ENCODE measurements at regions not wholly inside any gene's neighbourhood (a gene's known extent, or its start where the extent isn't known, plus 50 kb on each side); places are given as distances from the start of the nearest gene placed in this dataset.
"Not testable (repeated sequence)": the region's sequence is repeated elsewhere in the genome, so short reads cannot be mapped to it uniquely, and the experiment has no call there.

- intact Hi-C loops (cut with micrococcal nuclease): no loop called here
- Mint-ChIP-seq H3K4me1 (ENCODE audit: low read depth) (no peaks in the 10 kb centered on the region), H3K9me3 (no peaks in the 10 kb centered on the region), H3K27ac (no peak overlapping the region), H3K4me3 (no peak overlapping the region), H3K36me3 (ENCODE audit: low read depth) (no peaks in the 10 kb centered on the region), H3K27me3 (ENCODE audit: low read depth) (no peaks in the 10 kb centered on the region)
- no peak for DNase-seq
- CTCF ChIA-PET: no interaction called here
Observed at GRCh38 chr2:106284255-106284654, 90.2 kb upstream of the UXS1 start.

- H3K27ac Mint-ChIP-seq; H3K9me3 Mint-ChIP-seq; intact Hi-C loops (cut with micrococcal nuclease); DNase-seq; H3K36me3 Mint-ChIP-seq (ENCODE audit: low read depth); H3K27me3 Mint-ChIP-seq (ENCODE audit: low read depth); H3K4me1 Mint-ChIP-seq (ENCODE audit: low read depth); H3K4me3 Mint-ChIP-seq: not testable (repeated sequence)
- CTCF ChIA-PET: interaction anchor here (0.7 kb wide), 1 partner anchor 59 kb away, joined by 3 read pairs; no protein-coding TSS in a partner anchor
Observed at GRCh38 chr2:106283228-106284152, 89.4 kb upstream of the UXS1 start.

- Mint-ChIP-seq H3K4me1 (ENCODE audit: low read depth) (no peaks in the 10 kb centered on the region), H3K27me3 (ENCODE audit: low read depth) (no peaks in the 10 kb centered on the region), H3K9me3 (no peaks in the 10 kb centered on the region), H3K27ac (no peak overlapping the region), H3K4me3 (no peak overlapping the region), H3K36me3 (ENCODE audit: low read depth) (no peaks in the 10 kb centered on the region)
- intact Hi-C loops (cut with micrococcal nuclease): no loop called here
- CTCF ChIA-PET: interaction anchor here (0.7 kb wide), 1 partner anchor 60 kb away, joined by 3 read pairs; no protein-coding TSS in a partner anchor
- no peak for DNase-seq
Observed at GRCh38 chr2:106282462-106283170, 88.5 kb upstream of the UXS1 start.

- H3K9me3 Mint-ChIP-seq; DNase-seq; H3K27me3 Mint-ChIP-seq (ENCODE audit: low read depth); H3K4me1 Mint-ChIP-seq (ENCODE audit: low read depth); CTCF ChIA-PET; H3K36me3 Mint-ChIP-seq (ENCODE audit: low read depth); H3K4me3 Mint-ChIP-seq; intact Hi-C loops (cut with micrococcal nuclease); H3K27ac Mint-ChIP-seq: not testable (repeated sequence)
Observed at GRCh38 chr2:106281907-106282430, 87.9 kb upstream of the UXS1 start.

GRCh38 chr2:106280722-106281446 lies 86.8 kb upstream of the UXS1 start:
- H3K4me3 Mint-ChIP-seq: no peak overlapping the region
- CTCF ChIA-PET: no interaction called here
- H3K4me1 Mint-ChIP-seq (ENCODE audit: low read depth): no peaks in the 10 kb centered on the region
- no peaks in the 10 kb centered on the region for H3K9me3 Mint-ChIP-seq
- no peaks in the 10 kb centered on the region for H3K36me3 Mint-ChIP-seq (ENCODE audit: low read depth)
- DNase-seq: no peak
- H3K27ac Mint-ChIP-seq: no peak overlapping the region
- H3K27me3 Mint-ChIP-seq (ENCODE audit: low read depth): no peaks in the 10 kb centered on the region
- intact Hi-C loops (cut with micrococcal nuclease): no loop called here

- H3K9me3 Mint-ChIP-seq: no peaks in the 10 kb centered on the region
- no peak overlapping the region for H3K4me3 Mint-ChIP-seq
- no peaks in the 10 kb centered on the region for H3K4me1 Mint-ChIP-seq (ENCODE audit: low read depth)
- intact Hi-C loops (cut with micrococcal nuclease): no loop called here
- H3K36me3 Mint-ChIP-seq (ENCODE audit: low read depth): no peaks in the 10 kb centered on the region
- no peaks in the 10 kb centered on the region for H3K27me3 Mint-ChIP-seq (ENCODE audit: low read depth)
- CTCF ChIA-PET: no interaction called here
- DNase-seq: no peak
- no peak overlapping the region for H3K27ac Mint-ChIP-seq
Observed at GRCh38 chr2:106280224-106280623, 86.1 kb upstream of the UXS1 start.

GRCh38 chr2:106278112-106278876 lies 84.2 kb upstream of the UXS1 start:
- Mint-ChIP-seq H3K4me3 (no peak overlapping the region), H3K4me1 (ENCODE audit: low read depth) (no peaks in the 10 kb centered on the region), H3K27me3 (ENCODE audit: low read depth) (no peaks in the 10 kb centered on the region), H3K27ac (no peak overlapping the region), H3K36me3 (ENCODE audit: low read depth) (no peaks in the 10 kb centered on the region), H3K9me3 (no peaks in the 10 kb centered on the region)
- intact Hi-C loops (cut with micrococcal nuclease): no loop called here
- CTCF ChIA-PET: no interaction called here
- no peak for DNase-seq

GRCh38 chr2:106277426-106277825 lies 83.3 kb upstream of the UXS1 start:
- Mint-ChIP-seq H3K27me3 (ENCODE audit: low read depth) (no peaks in the 10 kb centered on the region), H3K4me3 (no peak overlapping the region), H3K4me1 (ENCODE audit: low read depth) (no peaks in the 10 kb centered on the region), H3K27ac (no peak overlapping the region), H3K36me3 (ENCODE audit: low read depth) (no peaks in the 10 kb centered on the region), H3K9me3 (no peaks in the 10 kb centered on the region)
- DNase-seq: no peak
- CTCF ChIA-PET: no interaction called here
- intact Hi-C loops (cut with micrococcal nuclease): no loop called here

- Mint-ChIP-seq H3K4me1 (ENCODE audit: low read depth) (no peaks in the 10 kb centered on the region), H3K36me3 (ENCODE audit: low read depth) (no peaks in the 10 kb centered on the region), H3K4me3 (no peak overlapping the region), H3K27me3 (ENCODE audit: low read depth) (peaks cover 5% of the 10 kb centered on the region), H3K27ac (no peak overlapping the region), H3K9me3 (no peaks in the 10 kb centered on the region)
- CTCF ChIA-PET: no interaction called here
- intact Hi-C loops (cut with micrococcal nuclease): no loop called here
- DNase-seq: no peak
Observed at GRCh38 chr2:106275971-106276370, 81.9 kb upstream of the UXS1 start.

GRCh38 chr2:106274668-106275067 lies 80.6 kb upstream of the UXS1 start:
- CTCF ChIA-PET: no interaction called here
- no peaks in the 10 kb centered on the region for H3K36me3 Mint-ChIP-seq (ENCODE audit: low read depth)

GRCh38 chr2:106272216-106272807 lies 78.2 kb upstream of the UXS1 start:
- intact Hi-C loops (cut with micrococcal nuclease): loop anchor here (5.0 kb wide), 1 partner anchor 165 kb away; no protein-coding TSS in a partner anchor
- H3K4me1 Mint-ChIP-seq (ENCODE audit: low read depth): peaks cover 6% of the 10 kb centered on the region
- H3K4me3 Mint-ChIP-seq: no peak overlapping the region
- H3K9me3 Mint-ChIP-seq: no peaks in the 10 kb centered on the region
- CTCF ChIA-PET: interaction anchor here (1.0 kb wide), 1 partner anchor 10 kb away, joined by 3 read pairs; no protein-coding TSS in a partner anchor
- no peaks in the 10 kb centered on the region for H3K36me3 Mint-ChIP-seq (ENCODE audit: low read depth)
- H3K27me3 Mint-ChIP-seq (ENCODE audit: low read depth): peaks cover 11% of the 10 kb centered on the region
- no peak overlapping the region for H3K27ac Mint-ChIP-seq
- no peak for DNase-seq

More at GRCh38 chr2:106274668-106275067, 80.6 kb upstream of the UXS1 start:
- Mint-ChIP-seq H3K27ac (no peak overlapping the region), H3K27me3 (ENCODE audit: low read depth) (peaks cover 11% of the 10 kb centered on the region), H3K9me3 (no peaks in the 10 kb centered on the region), H3K4me3 (no peak overlapping the region), H3K4me1 (ENCODE audit: low read depth) (peaks cover 3% of the 10 kb centered on the region)
- no peak for DNase-seq
- intact Hi-C loops (cut with micrococcal nuclease): loop anchor here (5.0 kb wide), 1 partner anchor 167 kb away; no protein-coding TSS in a partner anchor
